ENCODE measurements at regions not wholly inside any gene's neighbourhood (a gene's known extent, or its start where the extent isn't known, plus 50 kb on each side); places are given as distances from the start of the nearest gene placed in this dataset.
A peak's percentile ranks its signal among the peaks of the same experiment; 100 is the strongest.
"Not testable (repeated sequence)": the region's sequence is repeated elsewhere in the genome, so short reads cannot be mapped to it uniquely, and the experiment has no call there.

DNA sequence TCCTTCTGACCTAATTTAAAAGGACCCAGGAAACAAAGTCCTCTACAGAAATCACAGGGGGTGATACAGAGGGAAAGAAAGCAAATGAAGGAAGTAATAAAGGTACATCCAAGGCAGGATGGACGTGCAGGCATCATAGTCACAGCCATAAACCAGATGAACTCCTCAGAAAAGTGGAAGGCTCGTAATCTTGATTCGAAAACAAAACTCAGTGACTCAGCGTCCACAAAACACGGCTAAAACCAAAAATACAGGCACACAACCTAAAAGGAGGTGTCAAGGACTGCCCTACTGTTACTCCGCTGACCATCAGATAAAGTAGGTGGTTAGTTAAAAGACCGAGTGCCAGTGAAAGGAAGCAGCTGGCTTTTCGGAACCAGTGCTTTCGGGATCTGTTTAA lies 81.5 kb downstream of the TRIM69 start:
- H3K4me1 ChIP-seq (ENCODE audit: control insufficient read depth, insufficient read depth, low read length); POLR2A ChIA-PET; H3K9me3 ChIP-seq (ENCODE audit: control insufficient read depth, insufficient read depth, low read depth, low read length); in situ Hi-C loops (cut with HindIII; ENCODE audit: low pct_unique_long_range_greater_than_20kb, low sequenced_read_pairs); CTCF ChIA-PET; H3K36me3 ChIP-seq (ENCODE audit: control insufficient read depth, insufficient read depth, low read length); ATAC-seq; DNase-seq (ENCODE audit: low read depth, low spot score); intact Hi-C loops (cut with micrococcal nuclease; ENCODE audit: unreplicated experiment); H3K27me3 ChIP-seq (ENCODE audit: control insufficient read depth, insufficient read depth, low read length); BruUV-seq (replicated peaks); H3K27ac ChIP-seq (ENCODE audit: low read length); H3K4me3 ChIP-seq (ENCODE audit: low read depth in 2 of 2, low read length in 2 of 2): not testable (repeated sequence)

DNA sequence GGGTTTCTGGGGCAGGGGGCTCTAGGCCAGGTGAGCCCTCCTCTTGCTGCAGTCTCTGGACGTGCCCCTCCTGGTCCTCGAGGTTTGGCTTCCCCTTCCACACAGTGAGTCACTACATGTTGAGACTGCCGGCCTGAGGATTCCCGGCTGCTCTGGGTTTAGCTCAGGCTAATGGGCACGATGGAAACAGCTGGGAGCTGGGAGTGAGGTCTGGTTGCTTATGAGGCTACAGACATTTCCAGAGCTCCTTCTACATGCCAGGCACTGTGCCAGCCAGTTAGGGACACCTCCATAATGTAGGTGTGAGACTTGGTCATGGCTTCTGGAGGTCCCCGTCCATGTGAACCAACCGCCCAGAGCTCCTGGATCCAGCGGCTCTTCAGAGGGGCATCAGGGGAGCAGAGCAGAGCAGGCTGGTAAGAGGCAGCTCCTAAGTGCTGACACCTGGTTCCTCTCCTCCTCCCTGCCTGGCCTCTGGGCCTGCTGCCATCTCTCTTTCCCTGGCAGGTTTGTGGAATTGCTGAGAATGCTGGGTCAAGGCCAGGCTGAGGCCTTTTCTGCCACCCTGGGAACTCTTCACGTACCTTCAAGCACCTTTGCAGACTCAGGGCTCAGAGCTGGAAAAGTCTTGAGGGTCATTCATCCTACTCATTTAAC lies 83.1 kb downstream of the TRIM69 start:
- H3K9me3 ChIP-seq (ENCODE audit: control insufficient read depth, insufficient read depth, low read depth, low read length); BruUV-seq (replicated peaks); DNase-seq (ENCODE audit: low read depth, low spot score); POLR2A ChIA-PET; H3K4me3 ChIP-seq (ENCODE audit: low read depth in 2 of 2, low read length in 2 of 2); H3K4me1 ChIP-seq (ENCODE audit: control insufficient read depth, insufficient read depth, low read length); intact Hi-C loops (cut with micrococcal nuclease; ENCODE audit: unreplicated experiment); H3K27me3 ChIP-seq (ENCODE audit: control insufficient read depth, insufficient read depth, low read length); H3K27ac ChIP-seq (ENCODE audit: low read length); in situ Hi-C loops (cut with HindIII; ENCODE audit: low pct_unique_long_range_greater_than_20kb, low sequenced_read_pairs); H3K36me3 ChIP-seq (ENCODE audit: control insufficient read depth, insufficient read depth, low read length): not testable (repeated sequence)
- ATAC-seq: peak; percentile 59; the same call in 1 of the 2 replicates
- CTCF ChIA-PET: interaction anchor here (0.6 kb wide), 1 partner anchor 82 kb away, joined by 3 read pairs; no protein-coding TSS in a partner anchor

DNA sequence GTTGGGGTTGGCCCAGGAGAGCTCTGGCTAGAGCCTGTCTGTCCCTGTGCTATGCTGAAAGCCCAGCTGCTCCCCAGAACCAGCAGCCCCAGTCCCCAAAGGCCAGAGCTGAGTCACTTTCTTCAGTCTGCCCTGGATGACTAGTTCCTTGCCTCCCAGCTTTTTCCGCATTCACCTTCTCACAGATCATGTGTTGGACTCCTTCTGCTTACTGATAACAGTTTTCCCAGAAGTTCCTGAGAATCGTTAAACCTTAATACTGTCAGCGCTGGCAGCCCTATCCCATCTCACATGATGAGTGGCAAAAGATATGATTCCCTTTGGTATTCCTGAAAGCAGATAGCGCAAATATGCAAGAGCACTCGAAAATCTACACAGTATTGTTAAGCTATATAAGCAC lies 84.2 kb downstream of the TRIM69 start:
- H3K4me1 ChIP-seq (ENCODE audit: control insufficient read depth, insufficient read depth, low read length); H3K9me3 ChIP-seq (ENCODE audit: control insufficient read depth, insufficient read depth, low read depth, low read length); BruUV-seq (replicated peaks); intact Hi-C loops (cut with micrococcal nuclease; ENCODE audit: unreplicated experiment); CTCF ChIA-PET; POLR2A ChIA-PET; DNase-seq (ENCODE audit: low read depth, low spot score); H3K27ac ChIP-seq (ENCODE audit: low read length); H3K4me3 ChIP-seq (ENCODE audit: low read depth in 2 of 2, low read length in 2 of 2); H3K36me3 ChIP-seq (ENCODE audit: control insufficient read depth, insufficient read depth, low read length); in situ Hi-C loops (cut with HindIII; ENCODE audit: low pct_unique_long_range_greater_than_20kb, low sequenced_read_pairs); ATAC-seq; H3K27me3 ChIP-seq (ENCODE audit: control insufficient read depth, insufficient read depth, low read length): not testable (repeated sequence)

DNA sequence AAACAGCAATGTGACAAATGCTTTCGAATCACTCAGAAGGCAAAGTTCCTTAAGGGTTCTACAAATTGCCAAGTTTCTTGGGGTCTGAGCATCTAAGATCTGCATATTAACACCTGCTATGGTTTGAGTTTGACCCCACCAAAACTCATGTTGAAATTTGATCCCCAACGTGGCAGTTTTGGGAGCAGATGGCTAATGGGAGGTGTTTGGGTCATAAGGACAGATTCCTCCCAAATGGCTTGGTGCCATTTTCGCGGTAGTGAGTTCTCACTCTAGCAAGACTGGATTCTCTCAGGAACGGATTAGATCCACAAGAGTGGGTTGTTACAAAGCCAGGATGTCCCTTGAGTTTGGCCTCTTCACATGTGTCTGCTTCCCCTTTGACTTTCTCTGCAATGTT lies 84.6 kb downstream of the TRIM69 start:
- not testable (repeated sequence) for H3K36me3 ChIP-seq (ENCODE audit: control insufficient read depth, insufficient read depth, low read length)

DNA sequence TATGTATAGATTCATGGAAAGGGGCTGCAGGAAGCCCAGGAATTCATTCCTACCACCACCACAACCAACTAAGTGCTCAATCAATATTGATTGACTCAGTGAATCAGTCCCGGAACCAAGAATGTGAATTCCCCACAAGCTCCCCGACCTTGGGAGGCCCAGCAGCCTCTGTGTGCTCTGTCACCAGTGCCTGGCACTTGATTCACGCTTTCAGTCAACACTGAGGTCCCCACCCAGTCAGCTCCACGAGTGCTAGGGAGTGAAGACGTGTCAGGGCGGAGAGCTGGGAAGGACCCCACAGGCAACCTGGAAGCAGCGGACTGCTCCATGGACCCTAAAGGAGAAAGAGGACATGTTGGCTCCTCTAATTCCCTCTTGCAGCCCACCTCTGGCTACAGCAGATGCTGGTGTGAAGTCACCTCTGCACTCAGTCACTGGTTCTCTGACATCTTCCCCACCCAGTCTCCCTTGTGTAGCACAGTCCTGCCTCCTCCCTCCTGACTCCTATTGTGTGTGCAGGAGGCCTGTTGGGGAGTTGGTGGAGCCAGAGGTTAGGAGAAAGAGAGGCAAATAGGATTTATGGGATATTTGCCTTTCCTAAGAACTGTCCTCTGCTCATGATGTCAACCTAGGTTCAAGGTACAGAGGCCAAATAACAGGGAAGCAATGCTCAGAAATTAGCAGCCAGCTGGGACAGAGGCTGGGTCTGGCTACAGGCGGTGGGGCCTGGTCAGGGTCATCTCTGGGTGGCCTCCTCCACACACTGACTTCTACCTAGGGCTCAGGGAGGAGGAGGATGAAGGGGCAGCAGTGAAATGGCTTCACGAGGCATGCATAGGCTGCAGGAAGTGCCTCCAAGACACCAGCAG lies 88.2 kb downstream of the TRIM69 start:
- CTCF ChIA-PET; in situ Hi-C loops (cut with HindIII; ENCODE audit: low pct_unique_long_range_greater_than_20kb, low sequenced_read_pairs); H3K27me3 ChIP-seq (ENCODE audit: control insufficient read depth, insufficient read depth, low read length); H3K36me3 ChIP-seq (ENCODE audit: control insufficient read depth, insufficient read depth, low read length); H3K9me3 ChIP-seq (ENCODE audit: control insufficient read depth, insufficient read depth, low read depth, low read length); H3K27ac ChIP-seq (ENCODE audit: low read length); POLR2A ChIA-PET; BruUV-seq (replicated peaks); DNase-seq (ENCODE audit: low read depth, low spot score); H3K4me3 ChIP-seq (ENCODE audit: low read depth in 2 of 2, low read length in 2 of 2); H3K4me1 ChIP-seq (ENCODE audit: control insufficient read depth, insufficient read depth, low read length); intact Hi-C loops (cut with micrococcal nuclease; ENCODE audit: unreplicated experiment): not testable (repeated sequence)
- ATAC-seq: peak; percentile 8; the same call in 1 of the 2 replicates

More for the DNA sequence above, 84.6 kb downstream of the TRIM69 start:
- in situ Hi-C loops (cut with HindIII; ENCODE audit: low pct_unique_long_range_greater_than_20kb, low sequenced_read_pairs); H3K27ac ChIP-seq (ENCODE audit: low read length); intact Hi-C loops (cut with micrococcal nuclease; ENCODE audit: unreplicated experiment); ATAC-seq; POLR2A ChIA-PET; CTCF ChIA-PET; H3K4me3 ChIP-seq (ENCODE audit: low read depth in 2 of 2, low read length in 2 of 2); H3K4me1 ChIP-seq (ENCODE audit: control insufficient read depth, insufficient read depth, low read length); DNase-seq (ENCODE audit: low read depth, low spot score); BruUV-seq (replicated peaks); H3K9me3 ChIP-seq (ENCODE audit: control insufficient read depth, insufficient read depth, low read depth, low read length); H3K27me3 ChIP-seq (ENCODE audit: control insufficient read depth, insufficient read depth, low read length): not testable (repeated sequence)

DNA sequence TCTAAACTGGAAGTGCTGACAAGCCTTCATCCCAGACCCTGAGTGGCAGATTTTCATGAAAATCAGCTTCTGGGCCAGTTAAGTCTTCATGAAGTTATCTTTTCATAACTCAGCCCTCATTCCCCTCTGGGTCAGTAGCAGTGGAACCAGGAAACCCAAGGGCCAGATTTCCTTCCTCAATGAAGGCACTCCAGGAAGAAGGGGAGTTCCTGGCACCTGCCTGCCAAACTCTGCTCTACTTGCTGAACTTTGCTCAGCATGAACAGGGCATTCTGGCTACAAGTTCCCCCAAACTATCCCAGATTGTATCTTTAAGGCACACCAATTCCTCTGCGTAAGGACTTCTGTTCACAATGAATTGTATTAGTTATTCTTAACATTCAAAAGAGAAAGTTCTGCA lies 90.3 kb downstream of the TRIM69 start:
- intact Hi-C loops (cut with micrococcal nuclease; ENCODE audit: unreplicated experiment); H3K9me3 ChIP-seq (ENCODE audit: control insufficient read depth, insufficient read depth, low read depth, low read length); H3K4me1 ChIP-seq (ENCODE audit: control insufficient read depth, insufficient read depth, low read length); in situ Hi-C loops (cut with HindIII; ENCODE audit: low pct_unique_long_range_greater_than_20kb, low sequenced_read_pairs); POLR2A ChIA-PET; DNase-seq (ENCODE audit: low read depth, low spot score); ATAC-seq; H3K27ac ChIP-seq (ENCODE audit: low read length); H3K27me3 ChIP-seq (ENCODE audit: control insufficient read depth, insufficient read depth, low read length); H3K36me3 ChIP-seq (ENCODE audit: control insufficient read depth, insufficient read depth, low read length); CTCF ChIA-PET; H3K4me3 ChIP-seq (ENCODE audit: low read depth in 2 of 2, low read length in 2 of 2); BruUV-seq (replicated peaks): not testable (repeated sequence)

DNA sequence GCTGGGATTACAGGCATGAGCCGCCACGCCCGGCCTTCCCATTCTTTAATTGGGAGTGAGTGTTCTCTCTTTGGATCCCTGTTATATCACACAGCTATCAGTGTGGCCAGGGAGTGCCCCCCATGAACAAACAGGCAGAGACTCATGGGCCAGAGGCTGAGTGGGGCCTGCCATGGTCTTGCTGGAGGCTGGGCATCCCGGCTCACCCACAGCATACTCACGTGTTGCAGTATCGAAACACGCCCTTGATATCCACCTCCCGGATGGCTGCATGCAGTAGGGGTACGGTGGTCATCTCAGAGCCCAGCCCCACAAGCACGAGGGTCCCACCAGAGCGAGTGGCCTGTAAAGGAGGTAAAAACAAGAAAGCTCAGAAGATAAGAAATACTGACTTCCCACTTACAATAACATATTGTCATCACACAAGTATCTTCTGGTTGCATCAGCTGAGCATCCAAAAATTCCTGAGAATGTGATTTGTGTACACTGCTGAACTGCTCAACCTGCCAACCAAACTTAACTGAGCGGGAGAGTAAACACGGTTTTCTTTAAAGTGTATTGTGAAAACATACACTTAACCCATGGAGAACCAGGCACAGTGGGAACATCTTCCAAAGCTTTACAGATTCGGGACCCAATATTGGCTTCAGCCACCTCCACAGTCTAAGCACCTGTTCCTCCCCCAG lies 92.0 kb downstream of the TRIM69 start:
- H3K27me3 ChIP-seq (ENCODE audit: control insufficient read depth, insufficient read depth, low read length); H3K27ac ChIP-seq (ENCODE audit: low read length); H3K4me1 ChIP-seq (ENCODE audit: control insufficient read depth, insufficient read depth, low read length); in situ Hi-C loops (cut with HindIII; ENCODE audit: low pct_unique_long_range_greater_than_20kb, low sequenced_read_pairs); POLR2A ChIA-PET; CTCF ChIA-PET; intact Hi-C loops (cut with micrococcal nuclease; ENCODE audit: unreplicated experiment); ATAC-seq; H3K9me3 ChIP-seq (ENCODE audit: control insufficient read depth, insufficient read depth, low read depth, low read length); H3K4me3 ChIP-seq (ENCODE audit: low read depth in 2 of 2, low read length in 2 of 2); H3K36me3 ChIP-seq (ENCODE audit: control insufficient read depth, insufficient read depth, low read length); BruUV-seq (replicated peaks); DNase-seq (ENCODE audit: low read depth, low spot score): not testable (repeated sequence)
